Astrocyte of the spinal cord (primary cell): ENCODE measurements at regions not wholly inside any gene's neighbourhood (a gene's known extent, or its start where the extent isn't known, plus 50 kb on each side); places are given as distances from the start of the nearest gene placed in this dataset.

Experiments used
- DNase-seq: peaks from one replicate; pipeline ENCODE4 v3.0.0; 2011; ENCODE audit warnings: low read depth, low spot score
- H3K4me3 ChIP-seq: 2 replicates; pipeline ENCODE4 v1.5.1; 2011; ENCODE audit warnings: low read depth, mild to moderate bottlenecking, low read length, moderate library complexity
- CTCF ChIP-seq: IDR thresholded peaks from 2 replicates; pipeline ENCODE4 v1.5.1; 2012; ENCODE audit warnings: low read depth, mild to moderate bottlenecking, low read length, inconsistent platforms
- in situ Hi-C: cut with HindIII; loops from 2 replicates; pipeline ENCODE4 v1.10.0; 2017; ENCODE audit warnings: low sequenced_read_pairs

DNA sequence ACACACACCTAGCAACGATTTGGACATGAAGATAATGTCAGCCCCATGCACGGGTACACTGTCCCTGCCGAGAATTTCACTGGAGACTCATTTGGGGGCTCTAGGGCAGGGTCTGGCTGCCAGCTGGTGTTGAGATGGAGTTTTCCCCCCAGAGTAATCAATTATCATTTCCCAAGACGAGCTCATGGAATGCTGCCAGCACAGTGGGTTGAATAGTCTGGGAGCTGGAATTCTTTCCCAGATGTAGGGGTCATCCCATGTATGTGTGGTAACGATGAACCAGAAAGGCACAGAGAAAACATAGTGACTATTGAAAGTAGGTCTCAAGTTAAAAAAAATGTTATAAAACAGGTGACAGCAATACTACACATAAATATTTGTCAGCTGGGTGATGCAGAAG is 579.9 kb downstream of the MAFB start:
- no peak for TF ChIP-seq CTCF
- in situ Hi-C loops = no loop called here
- no peak overlapping the region for H3K4me3 ChIP-seq
- no peak for DNase-seq

DNA sequence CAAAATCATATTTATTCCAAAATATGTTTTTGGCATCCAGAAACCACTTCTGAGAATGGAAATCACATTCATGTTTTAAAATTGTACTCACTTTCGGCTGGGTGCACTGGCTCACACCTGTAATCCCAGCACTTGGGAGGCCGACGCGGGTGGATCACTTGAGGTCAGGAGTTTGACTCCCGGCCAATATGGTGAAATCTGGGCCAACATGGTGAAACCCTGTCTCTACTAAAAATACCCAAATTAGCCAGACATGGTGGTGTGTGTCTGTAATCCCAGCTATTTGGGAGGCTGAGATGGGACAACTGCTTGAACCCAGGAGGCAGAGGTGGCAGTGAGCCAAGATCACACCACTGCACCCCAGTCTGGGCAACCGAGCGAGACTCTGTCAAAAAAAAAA is 580.7 kb downstream of the MAFB start:
- in situ Hi-C loops = no loop called here
- H3K4me3 ChIP-seq = no peak overlapping the region
- no peak for TF ChIP-seq CTCF
- DNase-seq = no peak

- TF ChIP-seq CTCF = no peak
- no peak overlapping the region for H3K4me3 ChIP-seq
- in situ Hi-C loops = no loop called here
- no peak for DNase-seq
Observed at GRCh38 chr20:40104959-40105358, 584.1 kb downstream of the MAFB start.

GRCh38 chr20:40103420-40103819 is 585.6 kb downstream of the MAFB start:
- TF ChIP-seq CTCF = no peak
- no peak for DNase-seq
- in situ Hi-C loops = no loop called here
- no peak overlapping the region for H3K4me3 ChIP-seq

GRCh38 chr20:40101560-40101959 is 587.5 kb downstream of the MAFB start:
- H3K4me3 ChIP-seq = no peak overlapping the region
- TF ChIP-seq CTCF = no peak
- no peak for DNase-seq
- in situ Hi-C loops = no loop called here

- no peak overlapping the region for H3K4me3 ChIP-seq
- in situ Hi-C loops = no loop called here
- no peak for TF ChIP-seq CTCF
- no peak for DNase-seq
Observed at GRCh38 chr20:40100261-40100660, 588.8 kb downstream of the MAFB start.

DNA sequence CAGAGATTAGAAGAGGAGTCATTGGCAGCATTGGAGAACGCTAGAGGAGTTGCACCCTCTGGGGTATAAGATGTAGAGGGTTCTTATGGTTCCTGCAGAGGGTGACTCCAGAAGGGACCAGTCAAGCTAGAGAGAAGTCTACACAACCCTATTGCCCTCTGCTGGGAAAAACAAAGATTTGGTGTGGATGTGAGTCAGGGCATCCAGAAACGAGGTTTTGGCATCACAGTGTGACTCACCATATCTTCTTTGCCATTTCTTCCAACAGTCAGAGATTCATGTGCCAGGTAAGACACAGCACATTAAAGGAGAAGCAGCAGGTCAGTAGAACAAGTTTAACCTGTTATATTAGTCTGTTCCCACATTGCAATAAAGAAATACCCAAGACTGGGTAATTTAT is 598.8 kb downstream of the MAFB start:
- no peak overlapping the region for H3K4me3 ChIP-seq
- no peak for DNase-seq
- no peak for TF ChIP-seq CTCF
- in situ Hi-C loops = no loop called here
